H1 (cell line): ENCODE measurements at regions not wholly inside any gene's neighbourhood (a gene's known extent, or its start where the extent isn't known, plus 50 kb on each side); places are given as distances from the start of the nearest gene placed in this dataset.

Experiments used
- CTCF ChIA-PET: fragments of 300-600 bp; sonication (Branson Sonifier 250); formaldehyde crosslinking; loops from one replicate; lab custom pipeline; 2021; ENCODE audit not compliant: partially characterized antibody; lab: Charles Lee
- POLR2A ChIA-PET: fragments of 300-600 bp; sonication (Branson Sonifier 250); formaldehyde crosslinking; loops from one replicate; lab custom pipeline; 2021; ENCODE audit warnings: inconsistent platforms; ENCODE audit not compliant: partially characterized antibody; lab: Charles Lee
- DNase-seq, 2 experiments: peaks; one replicate each; pipeline versions ENCODE4 v3.0.0 to v3.0.0-alpha.2; 2010 to 2022; ENCODE audit warnings: low spot score in 2 of 2, low read depth in 1 of 2, mixed read lengths in 1 of 2
- FAIRE-seq: peaks from 2 replicates; lab custom pipeline; 2011; peaks lifted over from hg19 to GRCh38; lab: Jason Lieb, UNC
- H2AFZ ChIP-seq: 2 replicates; pipeline ENCODE4 v1.8.1; 2012; ENCODE audit warnings: low read length, inconsistent platforms
- H2AK5ac ChIP-seq: 2 replicates; pipeline ENCODE4 v1.6.1; 2013; ENCODE audit warnings: low read depth, low read length
- H2BK120ac ChIP-seq: replicated peaks from 2 replicates; pipeline ENCODE3; 2013; ENCODE audit warnings: low read depth, low read length, inconsistent platforms
- H2BK12ac ChIP-seq: 2 replicates; pipeline ENCODE4 v1.6.1; 2013; ENCODE audit warnings: low read depth, low read length
- H2BK15ac ChIP-seq: 2 replicates; pipeline ENCODE4 v1.6.1; 2013; ENCODE audit warnings: low read length
- H2BK20ac ChIP-seq: 2 replicates; pipeline ENCODE4 v1.6.1; 2013; ENCODE audit warnings: low read length
- H2BK5ac ChIP-seq: 2 replicates; pipeline ENCODE4 v1.6.1; 2013; ENCODE audit warnings: low read depth, low read length
- H3K14ac ChIP-seq: 2 replicates; pipeline ENCODE4 v1.6.1; 2013; ENCODE audit warnings: inconsistent platforms; ENCODE audit not compliant: insufficient read length
- H3K18ac ChIP-seq: 2 replicates; pipeline ENCODE4 v1.6.1; 2013; ENCODE audit warnings: low read length; ENCODE audit errors: extremely low read depth
- H3K23ac ChIP-seq: 2 replicates; pipeline ENCODE4 v1.6.1; 2013; ENCODE audit warnings: inconsistent platforms; ENCODE audit not compliant: insufficient read length
- H3K23me2 ChIP-seq: 2 replicates; pipeline ENCODE4 v1.6.1; 2013; ENCODE audit warnings: low read depth, low read length
- H3K27ac ChIP-seq: 2 replicates; pipeline ENCODE4 v1.6.1; 2011; ENCODE audit warnings: low read depth, low read length, inconsistent platforms
- H3K27me3 ChIP-seq, 4 experiments: replicated peaks in 1 of 4; 1 replicate in 1 of 4; 2 replicates in 3 of 4; pipeline versions ENCODE4 v1.6.1 to v1.8.1; 2011 to 2013; ENCODE audit warnings: low read length in 3 of 4, mild to moderate bottlenecking in 3 of 4, inconsistent platforms in 2 of 4, mixed read lengths in 2 of 4, moderate library complexity in 1 of 4; ENCODE audit not compliant: control insufficient read depth in 3 of 4, insufficient read depth in 3 of 4; ENCODE audit errors: extremely low read depth in 1 of 4
- H3K36me3 ChIP-seq, 4 experiments: 2 replicates each; pipeline versions ENCODE4 v1.6.1 to v1.8.1; 2011 to 2013; ENCODE audit warnings: mild to moderate bottlenecking in 4 of 4, low read length in 3 of 4, moderate library complexity in 2 of 4, control low read depth in 1 of 4, inconsistent platforms in 1 of 4; ENCODE audit not compliant: insufficient read depth in 4 of 4, control insufficient read depth in 2 of 4
- H3K4ac ChIP-seq: replicated peaks from 2 replicates; pipeline ENCODE3; 2013; ENCODE audit warnings: low read length, low read depth, mixed read lengths, inconsistent platforms; ENCODE audit not compliant: insufficient read length
- H3K4me1 ChIP-seq, 4 experiments: replicated peaks in 1 of 4; 1 replicate in 1 of 4; 2 replicates in 3 of 4; pipeline versions ENCODE4 v1.6.1 to v1.8.1; 2011 to 2013; ENCODE audit warnings: low read length in 3 of 4, inconsistent platforms in 2 of 4, mixed read lengths in 1 of 4; ENCODE audit not compliant: insufficient read depth in 4 of 4, control insufficient read depth in 3 of 4
- H3K4me2 ChIP-seq, 2 experiments: 2 replicates each; pipeline versions ENCODE4 v1.6.1 to v1.8.1; 2011 to 2013; ENCODE audit warnings: low read depth in 2 of 2, low read length in 2 of 2, control low read depth in 1 of 2, inconsistent platforms in 1 of 2, mild to moderate bottlenecking in 1 of 2; ENCODE audit not compliant: insufficient read depth in 1 of 2
- H3K4me3 ChIP-seq, 4 experiments: fragments of 200-600, 300-600 bp in 1 of 4; sonication (generic), shearing (Covaris generic), sonication (Bioruptor Twin) in 1 of 4; 2 replicates each; pipeline versions ENCODE4 v1.5.1 to v1.8.1; 2011 to 2016; ENCODE audit warnings: low read length in 4 of 4, low read depth in 3 of 4, control low read depth in 2 of 4, inconsistent platforms in 2 of 4, mild to moderate bottlenecking in 2 of 4, mixed read lengths in 1 of 4, moderate library complexity in 1 of 4; ENCODE audit not compliant: insufficient read depth in 2 of 4; ENCODE audit errors: extremely low read depth in 1 of 4
- H3K56ac ChIP-seq: replicated peaks from 2 replicates; pipeline ENCODE3; 2013; ENCODE audit warnings: low read depth, mild to moderate bottlenecking, mixed read lengths, low read length, inconsistent platforms; ENCODE audit not compliant: insufficient read length
- H3K79me1 ChIP-seq: 2 replicates; pipeline ENCODE4 v1.6.1; 2013; ENCODE audit warnings: low read depth, low read length, control low read depth
- H3K79me2 ChIP-seq, 2 experiments: 2 replicates each; pipeline versions ENCODE4 v1.6.1 to v1.8.1; 2012 to 2013; ENCODE audit warnings: low read length in 2 of 2, mild to moderate bottlenecking in 2 of 2, inconsistent platforms in 1 of 2; ENCODE audit not compliant: insufficient read depth in 2 of 2, control insufficient read depth in 1 of 2
- H3K9ac ChIP-seq, 4 experiments: replicated peaks in 1 of 4; 1 replicate in 1 of 4; 2 replicates in 3 of 4; pipeline versions ENCODE4 v1.6.1 to v1.8.1; 2011 to 2013; ENCODE audit warnings: low read depth in 3 of 4, low read length in 3 of 4, control low read depth in 2 of 4, mild to moderate bottlenecking in 2 of 4, moderate library complexity in 2 of 4, inconsistent platforms in 1 of 4; ENCODE audit errors: extremely low read depth in 1 of 4
- H3K9me3 ChIP-seq, 2 experiments: 2 replicates each; pipeline versions ENCODE4 v1.6.1 to v1.8.1; 2012 to 2013; ENCODE audit warnings: mild to moderate bottlenecking in 2 of 2, moderate library complexity in 2 of 2, control low read depth in 1 of 2, inconsistent platforms in 1 of 2, low read depth in 1 of 2, low read length in 1 of 2, mixed read lengths in 1 of 2; ENCODE audit not compliant: insufficient read depth in 2 of 2
- H4K20me1 ChIP-seq, 2 experiments: replicated peaks in 1 of 2; 2 replicates each; pipeline versions ENCODE3 to v1.8.1; 2011 to 2013; ENCODE audit warnings: inconsistent platforms in 2 of 2, low read length in 2 of 2, mild to moderate bottlenecking in 1 of 2; ENCODE audit not compliant: insufficient read depth in 2 of 2, control insufficient read depth in 1 of 2
- H4K5ac ChIP-seq: 2 replicates; pipeline ENCODE4 v1.6.1; 2013; ENCODE audit warnings: low read length, low read depth, mixed read lengths, inconsistent platforms; ENCODE audit not compliant: insufficient read length
- H4K8ac ChIP-seq: 2 replicates; pipeline ENCODE4 v1.8.0; 2013; ENCODE audit warnings: mild to moderate bottlenecking, moderate library complexity, low read length, inconsistent platforms; ENCODE audit not compliant: insufficient read depth; ENCODE audit errors: extremely low read depth
- H4K91ac ChIP-seq: replicated peaks from 2 replicates; pipeline ENCODE3; 2013; ENCODE audit warnings: low read length, mixed read lengths, inconsistent platforms; ENCODE audit not compliant: insufficient read length
- BCL11A ChIP-seq, 2 experiments: IDR thresholded peaks; one replicate each; pipeline ENCODE4 v1.6.1; 2011; ENCODE audit warnings: low read depth in 2 of 2, low read length in 2 of 2, mild to moderate bottlenecking in 2 of 2
- CREB1 ChIP-seq: IDR thresholded peaks from 2 replicates; pipeline ENCODE4 v1.6.1; 2012; ENCODE audit warnings: inconsistent platforms
- EZH2 ChIP-seq: fragments of 200-600 bp; sonication (generic); IDR thresholded peaks from 2 replicates; pipeline ENCODE4 v1.7.1; 2012; ENCODE audit warnings: low read depth, mild to moderate bottlenecking, moderate library complexity, low read length, inconsistent platforms; ENCODE audit not compliant: severe bottlenecking
- GABPA ChIP-seq: IDR thresholded peaks from 2 replicates; pipeline ENCODE4 v1.6.1; 2011; ENCODE audit warnings: mild to moderate bottlenecking, low read length, moderate library complexity, borderline replicate concordance; ENCODE audit not compliant: insufficient read depth
- POLR2AphosphoS5 ChIP-seq: IDR thresholded peaks from 2 replicates; pipeline ENCODE4 v1.6.1; 2011; ENCODE audit warnings: low read depth, low read length
- RNF2 ChIP-seq: fragments of 200-900, 300-1000 bp; sonication (generic); IDR thresholded peaks from 2 replicates; pipeline ENCODE4 v1.7.1; 2016; ENCODE audit warnings: borderline replicate concordance, low read depth, mild to moderate bottlenecking, antibody characterized with exemption, low read length; ENCODE audit not compliant: poor library complexity, severe bottlenecking; ENCODE audit errors: missing control alignments
- RXRA ChIP-seq: IDR thresholded peaks from 2 replicates; pipeline ENCODE4 v1.6.1; 2011; ENCODE audit warnings: low read depth, mild to moderate bottlenecking, low read length, moderate library complexity; ENCODE audit not compliant: insufficient read depth
- SAP30 ChIP-seq: fragments of 300-600 bp; sonication (generic); IDR thresholded peaks from 2 replicates; pipeline ENCODE4 v1.7.1; 2012; ENCODE audit warnings: low read length, moderate library complexity, mild to moderate bottlenecking, inconsistent platforms; ENCODE audit not compliant: insufficient read depth, insufficient replicate concordance
- SIRT6 ChIP-seq: IDR thresholded peaks from one replicate; pipeline ENCODE4 v1.7.1; 2012; ENCODE audit warnings: low read length, inconsistent platforms
- SP4 ChIP-seq: IDR thresholded peaks from 2 replicates; pipeline ENCODE4 v1.6.1; 2012; ENCODE audit warnings: low read length, inconsistent platforms
- WGBS, 2 experiments: shearing (Covaris generic) in 1 of 2; methylation state at CpG; one replicate each; pipeline versions ENCODE4 v1.1.6 to v1.1.7; 2013 to 2015; ENCODE audit warnings: low lambda C conversion rate in 2 of 2, mixed read lengths in 2 of 2, inconsistent platforms in 1 of 2, low coverage in 1 of 2, missing lambda C conversion rate in 1 of 2; ENCODE audit not compliant: insufficient replicate concordance in 2 of 2, insufficient coverage in 1 of 2, insufficient read length in 1 of 2; ENCODE audit errors: extremely low coverage in 1 of 2, missing lambda C conversion rate in 1 of 2; 5-methylcytosine and 5-hydroxymethylcytosine counted together
- TF ChIP-seq, protein P1 (sequence below): IDR thresholded peaks from 2 replicates; pipeline ENCODE4 v1.6.1; 2012; ENCODE audit warnings: low read length, inconsistent platforms
- TF ChIP-seq, protein P2 (sequence below): IDR thresholded peaks from 2 replicates; pipeline ENCODE4 v1.6.1; 2012; ENCODE audit warnings: inconsistent platforms

DNA sequence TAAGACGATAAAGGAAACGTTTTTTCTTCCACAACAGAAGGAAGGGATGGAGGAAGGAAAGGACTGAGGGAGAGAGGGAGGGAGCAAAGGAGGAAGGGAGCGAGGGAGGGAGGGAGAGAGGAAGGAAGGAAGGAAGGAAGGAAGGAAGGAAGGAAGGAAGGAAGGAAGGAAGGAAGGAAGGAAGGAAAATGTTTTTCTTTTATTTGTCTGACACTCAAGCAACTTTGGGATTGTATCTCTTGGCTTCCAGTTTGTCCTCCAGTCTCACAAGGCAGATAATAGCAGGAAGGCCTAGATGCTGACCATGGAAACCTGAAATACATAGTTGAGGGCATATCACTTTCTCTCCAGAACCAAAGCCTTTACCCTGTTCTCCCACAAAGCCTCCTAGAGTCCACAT, 226.7 kb downstream of the ZNF674 start:
- WGBS, 2 experiments, result 80% methylated on average over 3 of the region's 3 CpGs; no CpG with 5 or more reads in 1 of the 2 experiments
- Histone ChIP-seq H3K23me2 (no peaks in the 10 kb centered on the region), H3K27ac (no peak overlapping the region), H2BK15ac (no peak overlapping the region), H2AK5ac (no peak overlapping the region), H2BK120ac (no peak overlapping the region), H3K4ac (no peak overlapping the region), H3K27me3 (no peaks in the 10 kb centered on the region), H4K8ac (no peak overlapping the region), H3K14ac (no peak overlapping the region), H4K5ac (no peak overlapping the region), H3K18ac (no peak overlapping the region), H3K79me1 (no peaks in the 10 kb centered on the region), H3K4me3 (no peak overlapping the region), H4K91ac (no peak overlapping the region), H3K4me1 (no peaks in the 10 kb centered on the region), H2BK5ac (no peak overlapping the region), H4K20me1 (no peaks in the 10 kb centered on the region), H2AFZ (no peak overlapping the region), H3K9me3 (no peaks in the 10 kb centered on the region), H2BK20ac (no peak overlapping the region), H3K79me2 (no peaks in the 10 kb centered on the region), H3K23ac (no peak overlapping the region), H3K36me3 (no peaks in the 10 kb centered on the region), H3K4me2 (no peak overlapping the region), H3K9ac (no peak overlapping the region), H2BK12ac (no peak overlapping the region), H3K56ac (no peak overlapping the region)
- no peak for FAIRE-seq
- POLR2A ChIA-PET, result no interaction called here
- no peak for DNase-seq
- CTCF ChIA-PET, result no interaction called here
- TF ChIP-seq RXRA, result no peak
- TF ChIP-seq SIRT6, result no peak
- no peak for TF ChIP-seq SP4
- TF ChIP-seq SAP30, result no peak
- TF ChIP-seq CREB1, result no peak
- no peak for TF ChIP-seq RNF2
- TF ChIP-seq BCL11A (IDR thresholded peaks at IDR 0.05; ENCODE audit: low read depth in 2 of 2, low read length in 2 of 2), result no peak
- TF ChIP-seq POLR2AphosphoS5, result no peak
- TF ChIP-seq GABPA, result no peak
- TF ChIP-seq, protein P1, sequence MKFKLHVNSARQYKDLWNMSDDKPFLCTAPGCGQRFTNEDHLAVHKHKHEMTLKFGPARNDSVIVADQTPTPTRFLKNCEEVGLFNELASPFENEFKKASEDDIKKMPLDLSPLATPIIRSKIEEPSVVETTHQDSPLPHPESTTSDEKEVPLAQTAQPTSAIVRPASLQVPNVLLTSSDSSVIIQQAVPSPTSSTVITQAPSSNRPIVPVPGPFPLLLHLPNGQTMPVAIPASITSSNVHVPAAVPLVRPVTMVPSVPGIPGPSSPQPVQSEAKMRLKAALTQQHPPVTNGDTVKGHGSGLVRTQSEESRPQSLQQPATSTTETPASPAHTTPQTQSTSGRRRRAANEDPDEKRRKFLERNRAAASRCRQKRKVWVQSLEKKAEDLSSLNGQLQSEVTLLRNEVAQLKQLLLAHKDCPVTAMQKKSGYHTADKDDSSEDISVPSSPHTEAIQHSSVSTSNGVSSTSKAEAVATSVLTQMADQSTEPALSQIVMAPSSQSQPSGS, result no peak
- TF ChIP-seq, protein P2, sequence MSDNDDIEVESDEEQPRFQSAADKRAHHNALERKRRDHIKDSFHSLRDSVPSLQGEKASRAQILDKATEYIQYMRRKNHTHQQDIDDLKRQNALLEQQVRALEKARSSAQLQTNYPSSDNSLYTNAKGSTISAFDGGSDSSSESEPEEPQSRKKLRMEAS, result no peak
- TF ChIP-seq EZH2, result no peak
